HG03097 (cell line): ENCODE measurements at regions not wholly inside any gene's neighbourhood (a gene's known extent, or its start where the extent isn't known, plus 50 kb on each side); places are given as distances from the start of the nearest gene placed in this dataset.

ENCODE experiments used
- ATAC-seq: cut with Tn5 transposase; IDR thresholded peaks from one replicate; pipeline ENCODE4 v1.9.1; 2021; ENCODE audit not compliant: unreplicated experiment, low FRiP score

GRCh38 chr20:48261398-48261910 is 476.2 kb upstream of the SULF2 start:
- ATAC-seq = no peak

GRCh38 chr20:48260129-48260756 is 475.0 kb upstream of the SULF2 start:
- ATAC-seq = no peak

GRCh38 chr20:48259456-48259855 is 474.2 kb upstream of the SULF2 start:
- no peak for ATAC-seq

GRCh38 chr20:48257833-48258232 is 472.6 kb upstream of the SULF2 start:
- no peak for ATAC-seq

- ATAC-seq = no peak
These were observed 462.7 kb upstream of the SULF2 start for GRCh38 chr20:48247961-48248360.

GRCh38 chr20:48246061-48246790 is 460.9 kb upstream of the SULF2 start:
- no peak for ATAC-seq

- no peak for ATAC-seq
These were observed 457.3 kb upstream of the SULF2 start for GRCh38 chr20:48242623-48243022.

GRCh38 chr20:48241482-48241881 is 456.2 kb upstream of the SULF2 start:
- no peak for ATAC-seq

GRCh38 chr20:48238781-48239180 is 453.5 kb upstream of the SULF2 start:
- ATAC-seq = no peak

- no peak for ATAC-seq
These were observed 453.0 kb upstream of the SULF2 start for GRCh38 chr20:48238326-48238725.

GRCh38 chr20:48236000-48236970 is 451.0 kb upstream of the SULF2 start:
- ATAC-seq = no peak

GRCh38 chr20:48234951-48235350 is 449.7 kb upstream of the SULF2 start:
- ATAC-seq = no peak

- no peak for ATAC-seq
These were observed 446.1 kb upstream of the SULF2 start for GRCh38 chr20:48231253-48231930.

GRCh38 chr20:48230216-48230615 is 444.9 kb upstream of the SULF2 start:
- no peak for ATAC-seq

- no peak for ATAC-seq
These were observed 442.1 kb upstream of the SULF2 start for GRCh38 chr20:48227381-48227780.

GRCh38 chr20:48226642-48227041 is 441.4 kb upstream of the SULF2 start:
- no peak for ATAC-seq

GRCh38 chr20:48224533-48225050 is 439.3 kb upstream of the SULF2 start:
- no peak for ATAC-seq

- ATAC-seq = no peak
These were observed 438.4 kb upstream of the SULF2 start for GRCh38 chr20:48223715-48224114.

GRCh38 chr20:48222595-48223180 is 437.4 kb upstream of the SULF2 start:
- no peak for ATAC-seq
